Kidney (tissue), 13 donors: ENCODE measurements at regions not wholly inside any gene's neighbourhood (a gene's known extent, or its start where the extent isn't known, plus 50 kb on each side); places are given as distances from the start of the nearest gene placed in this dataset.

Source experiments
- DNase-seq, 5 donors: peaks; one replicate each; pipeline ENCODE4 v3.0.0-alpha.2; 2013 to 2020
- FAIRE-seq: peaks from 2 replicates; lab custom pipeline; 2012; peaks lifted over from hg19 to GRCh38; lab: Jason Lieb, UNC
- H3K27ac ChIP-seq, 2 donors: one replicate each; pipeline ENCODE4 v1.7.0; 2013; ENCODE audit warnings: low read depth in 2 of 2, low read length in 2 of 2, inconsistent platforms in 1 of 2
- H3K27me3 ChIP-seq: one replicate; pipeline ENCODE4 v1.7.1; 2013; ENCODE audit warnings: low read length, inconsistent platforms; ENCODE audit not compliant: control insufficient read depth, insufficient read depth
- H3K36me3 ChIP-seq, 3 donors: one replicate each; pipeline versions ENCODE4 v1.7.0 to v1.7.1; 2013; ENCODE audit warnings: low read length in 3 of 3, control low read depth in 1 of 3, inconsistent platforms in 1 of 3; ENCODE audit not compliant: insufficient read depth in 3 of 3, control insufficient read depth in 2 of 3
- H3K4me1 ChIP-seq, 3 donors: one replicate each; pipeline versions ENCODE4 v1.7.0 to v1.7.1; 2013; ENCODE audit warnings: low read length in 3 of 3, inconsistent platforms in 1 of 3, low read depth in 1 of 3; ENCODE audit not compliant: control insufficient read depth in 2 of 3, insufficient read depth in 2 of 3
- H3K4me3 ChIP-seq, 3 donors: one replicate each; pipeline versions ENCODE4 v1.7.0 to v1.8.1; 2013; ENCODE audit warnings: low read length in 3 of 3, control low read depth in 1 of 3, inconsistent platforms in 1 of 3
- H3K9ac ChIP-seq, 3 donors: one replicate each; pipeline versions ENCODE4 v1.7.0 to v1.7.1; 2013; ENCODE audit warnings: low read length in 3 of 3, control low read depth in 1 of 3, inconsistent platforms in 1 of 3
- H3K9me3 ChIP-seq, 3 donors: one replicate each; pipeline versions ENCODE4 v1.7.0 to v1.7.1; 2013; ENCODE audit warnings: low read length in 3 of 3, control low read depth in 1 of 3, inconsistent platforms in 1 of 3; ENCODE audit not compliant: control insufficient read depth in 2 of 3, insufficient read depth in 1 of 3
- CTCF ChIP-seq: IDR thresholded peaks from 3 replicates; pipeline ENCODE4 v1.5.1; 2012; ENCODE audit warnings: mild to moderate bottlenecking, moderate library complexity, borderline replicate concordance; ENCODE audit not compliant: insufficient read depth; ENCODE audit errors: extremely low read depth
- intact Hi-C: fragments of 100-400 bp; cut with DNase I; formaldehyde crosslinking; loops from one replicate; pipeline ENCODE4 v1.11.1; 2022
- donor health status: control.
- donor health status: control.
- donor health status: control.
- donor health status: control.
- donor health status: control.
- donor health status: DM: yes; HTN: yes; CAD: no.
- donor health status: Normal renal cell carcinoma (clear cell type).

- no peak overlapping the region for H3K9ac ChIP-seq
- H3K27ac ChIP-seq, result no peak overlapping the region
- intact Hi-C loops, result loop anchor here (10.0 kb wide), 1 partner anchor 542 kb away; no protein-coding TSS in a partner anchor
- no peaks in the 10 kb centered on the region for H3K36me3 ChIP-seq
- peaks cover 0 to 19% (median 3%) of the 10 kb centered on the region in 3 donors for H3K4me1 ChIP-seq
- H3K9me3 ChIP-seq, result peaks cover 0 to 3% (median 0%) of the 10 kb centered on the region in 3 donors
- FAIRE-seq (no peak), DNase-seq (peak in 1 of 5 donors; percentile 48)
- peak overlapping the region in 2 of 3 donors; percentile 31 to 52 for H3K4me3 ChIP-seq
- no peak for TF ChIP-seq CTCF
- H3K27me3 ChIP-seq, result peaks cover 59% of the 10 kb centered on the region
Measured at GRCh38 chr5:88142636-88142885, 126.1 kb downstream of the TMEM161B start.

GRCh38 chr5:88140856-88141752 is 127.5 kb downstream of the TMEM161B start:
- Histone ChIP-seq H3K9ac (peak overlapping the region; percentile 29 to 53 (median 29)), H3K27me3 (peaks cover 51% of the 10 kb centered on the region), H3K4me1 (peaks cover 0 to 19% (median 3%) of the 10 kb centered on the region in 3 donors), H3K27ac (no peak overlapping the region), H3K9me3 (peaks cover 0 to 3% (median 0%) of the 10 kb centered on the region in 3 donors), H3K36me3 (no peaks in the 10 kb centered on the region), H3K4me3 (peak overlapping the region; percentile 70 to 82 (median 75))
- no peak for FAIRE-seq
- intact Hi-C loops, result loop anchor here (10.0 kb wide), 1 partner anchor 544 kb away; no protein-coding TSS in a partner anchor
- DNase-seq, result peak; percentile 98 to 99 (median 98)
- TF ChIP-seq CTCF, result peak; percentile 57

- no peak for TF ChIP-seq CTCF
- DNase-seq (peak in 1 of 5 donors; percentile 72), FAIRE-seq (no peak)
- Histone ChIP-seq H3K4me1 (peaks cover 0 to 19% (median 3%) of the 10 kb centered on the region in 3 donors), H3K9me3 (peaks cover 0 to 3% (median 0%) of the 10 kb centered on the region in 3 donors), H3K9ac (no peak overlapping the region), H3K4me3 (peak overlapping the region; percentile 70 to 82 (median 75)), H3K36me3 (no peaks in the 10 kb centered on the region), H3K27me3 (peaks cover 49% of the 10 kb centered on the region), H3K27ac (no peak overlapping the region)
- intact Hi-C loops, result loop anchor here (10.0 kb wide), 1 partner anchor 544 kb away; no protein-coding TSS in a partner anchor
Measured at GRCh38 chr5:88140396-88140855, 128.2 kb downstream of the TMEM161B start.
